ENCODE measurements at regions not wholly inside any gene's neighbourhood (a gene's known extent, or its start where the extent isn't known, plus 50 kb on each side); places are given as distances from the start of the nearest gene placed in this dataset.

DNA sequence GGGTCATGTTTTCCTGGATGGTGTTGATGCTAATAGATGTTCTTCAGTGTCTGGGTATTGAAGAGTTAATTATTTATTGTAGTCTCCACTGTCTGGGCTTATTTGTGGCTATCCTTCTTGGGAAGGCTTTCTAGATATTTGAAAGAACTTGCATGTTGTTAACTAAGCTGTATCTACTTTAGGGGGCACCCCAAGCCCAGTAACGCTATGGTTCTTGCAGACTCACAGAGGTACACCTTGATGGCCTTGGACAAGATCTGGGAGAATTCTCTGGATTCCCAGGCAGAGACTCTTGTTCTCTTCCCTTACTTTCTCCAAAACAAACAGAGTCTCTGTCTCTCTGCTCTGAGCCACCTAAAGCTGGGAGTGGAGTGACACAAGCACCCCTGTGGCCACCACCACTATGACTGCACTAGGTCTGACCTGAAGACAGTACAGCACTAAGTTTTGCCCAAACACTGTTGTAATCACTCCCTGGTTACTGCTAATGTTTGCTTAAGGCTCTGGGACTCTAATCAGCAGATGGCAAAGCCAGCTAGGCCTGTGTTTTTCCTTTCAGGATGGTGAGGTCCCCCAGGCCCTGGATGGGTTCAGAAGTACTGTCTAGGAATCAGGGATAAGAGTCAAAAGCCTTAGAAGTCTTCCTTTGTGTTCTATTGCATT lies 76.5 kb upstream of the C1orf21 start:
- TF ChIP-seq, protein P1, sequence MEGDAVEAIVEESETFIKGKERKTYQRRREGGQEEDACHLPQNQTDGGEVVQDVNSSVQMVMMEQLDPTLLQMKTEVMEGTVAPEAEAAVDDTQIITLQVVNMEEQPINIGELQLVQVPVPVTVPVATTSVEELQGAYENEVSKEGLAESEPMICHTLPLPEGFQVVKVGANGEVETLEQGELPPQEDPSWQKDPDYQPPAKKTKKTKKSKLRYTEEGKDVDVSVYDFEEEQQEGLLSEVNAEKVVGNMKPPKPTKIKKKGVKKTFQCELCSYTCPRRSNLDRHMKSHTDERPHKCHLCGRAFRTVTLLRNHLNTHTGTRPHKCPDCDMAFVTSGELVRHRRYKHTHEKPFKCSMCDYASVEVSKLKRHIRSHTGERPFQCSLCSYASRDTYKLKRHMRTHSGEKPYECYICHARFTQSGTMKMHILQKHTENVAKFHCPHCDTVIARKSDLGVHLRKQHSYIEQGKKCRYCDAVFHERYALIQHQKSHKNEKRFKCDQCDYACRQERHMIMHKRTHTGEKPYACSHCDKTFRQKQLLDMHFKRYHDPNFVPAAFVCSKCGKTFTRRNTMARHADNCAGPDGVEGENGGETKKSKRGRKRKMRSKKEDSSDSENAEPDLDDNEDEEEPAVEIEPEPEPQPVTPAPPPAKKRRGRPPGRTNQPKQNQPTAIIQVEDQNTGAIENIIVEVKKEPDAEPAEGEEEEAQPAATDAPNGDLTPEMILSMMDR (conservative IDR thresholded peaks at IDR 0.05 in 1 of 2, IDR thresholded peaks at IDR 0.05 in 1 of 2; ENCODE audit: extremely low read depth in 1 of 2, insufficient read depth in 1 of 2, low read depth in 1 of 2, low read length in 2 of 2) = no peak
- TF ChIP-seq EZH2 (IDR thresholded peaks at IDR 0.05; ENCODE audit: borderline replicate concordance, low read length) = no peak
